ENCODE measurements at regions not wholly inside any gene's neighbourhood (a gene's known extent, or its start where the extent isn't known, plus 50 kb on each side); places are given as distances from the start of the nearest gene placed in this dataset.
"Not testable (repeated sequence)": the region's sequence is repeated elsewhere in the genome, so short reads cannot be mapped to it uniquely, and the experiment has no call there.

DNA sequence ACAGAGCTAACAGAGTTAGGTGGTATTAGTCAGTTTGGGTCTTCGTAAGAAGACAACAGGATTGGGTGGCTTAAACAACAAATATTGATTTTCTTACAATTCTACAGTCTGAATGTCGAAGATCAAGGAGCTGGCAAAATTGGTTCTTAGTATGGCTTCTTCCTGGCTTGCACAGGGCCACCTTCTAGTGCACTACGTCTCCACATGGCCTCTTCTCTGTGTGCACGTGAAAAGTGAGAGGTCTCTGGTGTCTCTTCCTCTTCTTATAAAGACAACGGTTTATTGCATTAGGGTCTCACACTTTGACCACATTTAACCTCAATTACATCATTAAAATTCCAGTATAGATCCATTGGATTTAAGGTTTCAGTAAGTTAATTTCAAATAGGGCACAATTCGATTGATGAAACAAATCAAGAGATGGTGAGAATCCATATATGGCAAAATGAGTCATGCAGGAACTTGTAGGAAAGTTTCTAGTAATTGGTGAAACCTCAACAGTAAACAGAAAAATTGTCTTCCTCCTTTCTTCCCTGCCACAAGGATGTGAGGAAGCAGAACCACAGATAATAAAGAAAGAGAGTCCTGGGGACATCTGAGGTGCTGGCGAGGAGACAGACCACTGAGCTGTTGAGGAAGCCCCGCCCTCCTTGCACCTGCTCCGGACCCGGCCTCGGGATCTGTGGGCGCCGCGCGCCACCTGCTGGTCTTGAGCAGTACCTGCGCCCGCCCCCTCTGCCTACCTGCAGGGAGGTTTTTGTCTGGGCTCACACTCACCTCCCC is 846.7 kb downstream of the TMEM121 start:
- TF ChIP-seq, protein P1, sequence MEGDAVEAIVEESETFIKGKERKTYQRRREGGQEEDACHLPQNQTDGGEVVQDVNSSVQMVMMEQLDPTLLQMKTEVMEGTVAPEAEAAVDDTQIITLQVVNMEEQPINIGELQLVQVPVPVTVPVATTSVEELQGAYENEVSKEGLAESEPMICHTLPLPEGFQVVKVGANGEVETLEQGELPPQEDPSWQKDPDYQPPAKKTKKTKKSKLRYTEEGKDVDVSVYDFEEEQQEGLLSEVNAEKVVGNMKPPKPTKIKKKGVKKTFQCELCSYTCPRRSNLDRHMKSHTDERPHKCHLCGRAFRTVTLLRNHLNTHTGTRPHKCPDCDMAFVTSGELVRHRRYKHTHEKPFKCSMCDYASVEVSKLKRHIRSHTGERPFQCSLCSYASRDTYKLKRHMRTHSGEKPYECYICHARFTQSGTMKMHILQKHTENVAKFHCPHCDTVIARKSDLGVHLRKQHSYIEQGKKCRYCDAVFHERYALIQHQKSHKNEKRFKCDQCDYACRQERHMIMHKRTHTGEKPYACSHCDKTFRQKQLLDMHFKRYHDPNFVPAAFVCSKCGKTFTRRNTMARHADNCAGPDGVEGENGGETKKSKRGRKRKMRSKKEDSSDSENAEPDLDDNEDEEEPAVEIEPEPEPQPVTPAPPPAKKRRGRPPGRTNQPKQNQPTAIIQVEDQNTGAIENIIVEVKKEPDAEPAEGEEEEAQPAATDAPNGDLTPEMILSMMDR (IDR thresholded peaks at IDR 0.05; ENCODE audit: extremely low read depth, missing control alignments) = peak; percentile 93
- DNase-seq (ENCODE audit: low spot score) = peak; percentile 83

DNA sequence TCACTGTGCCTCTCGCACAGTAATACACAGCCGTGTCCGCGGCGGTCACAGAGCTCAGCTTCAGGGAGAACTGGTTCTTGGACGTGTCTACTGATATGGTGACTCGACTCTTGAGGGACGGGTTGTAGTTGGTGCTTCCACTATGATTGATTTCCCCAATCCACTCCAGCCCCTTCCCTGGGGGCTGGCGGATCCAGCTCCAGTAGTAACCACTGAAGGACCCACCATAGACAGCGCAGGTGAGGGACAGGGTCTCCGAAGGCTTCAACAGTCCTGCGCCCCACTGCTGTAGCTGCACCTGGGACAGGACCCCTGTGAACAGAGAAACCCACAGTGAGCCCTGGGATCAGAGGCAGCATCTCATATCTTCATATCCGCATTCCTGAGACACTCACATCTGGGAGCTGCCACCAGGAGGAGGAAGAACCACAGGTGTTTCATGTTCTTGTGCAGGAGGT is 847.3 kb downstream of the TMEM121 start:
- not testable (repeated sequence) for DNase-seq (ENCODE audit: low spot score)

DNA sequence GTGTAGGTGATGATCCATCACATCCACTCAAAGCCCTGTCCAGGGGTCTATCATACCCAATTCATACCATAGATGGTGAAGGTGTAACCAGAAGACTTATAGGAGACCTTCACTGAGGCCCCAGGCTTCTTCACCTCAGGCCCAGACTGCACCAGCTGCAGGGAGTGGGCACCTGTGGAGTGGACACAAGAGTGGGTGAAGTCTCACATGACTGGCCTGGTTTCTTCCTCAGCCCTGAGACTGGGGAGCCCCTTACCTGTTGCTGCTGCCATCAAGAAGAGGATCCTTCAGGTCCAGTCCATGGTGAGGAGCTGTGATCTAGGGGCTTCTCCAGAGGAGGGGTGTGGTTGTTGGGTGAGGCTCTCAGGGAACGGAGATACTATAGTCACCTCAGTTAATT is 851.0 kb downstream of the TMEM121 start:
- TF ChIP-seq, protein P1 (IDR thresholded peaks at IDR 0.05; ENCODE audit: extremely low read depth, missing control alignments) = no peak
- DNase-seq (ENCODE audit: low spot score) = no peak

DNA sequence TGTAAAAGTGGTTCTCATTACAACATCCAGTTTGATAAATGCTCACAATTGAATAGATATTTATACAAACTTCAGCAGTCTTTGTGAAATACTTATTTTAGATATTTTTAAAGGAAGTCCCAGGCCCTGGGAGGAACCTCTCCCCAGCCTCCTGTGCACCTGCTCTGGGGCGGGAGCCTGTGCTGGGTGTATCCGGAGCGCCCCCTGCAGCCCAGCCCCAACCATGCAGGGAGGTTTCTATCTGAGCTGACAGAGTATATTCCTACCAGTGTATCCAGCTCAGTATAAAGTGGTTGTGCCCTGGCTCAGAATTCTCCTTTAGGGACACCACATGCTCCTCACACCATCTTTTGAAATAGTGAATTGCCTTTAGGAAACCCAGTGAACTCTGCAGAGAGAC is 851.8 kb downstream of the TMEM121 start:
- TF ChIP-seq, protein P1 (IDR thresholded peaks at IDR 0.05; ENCODE audit: extremely low read depth, missing control alignments) = peak; percentile 51
- peak; percentile 45 for DNase-seq (ENCODE audit: low spot score)

DNA sequence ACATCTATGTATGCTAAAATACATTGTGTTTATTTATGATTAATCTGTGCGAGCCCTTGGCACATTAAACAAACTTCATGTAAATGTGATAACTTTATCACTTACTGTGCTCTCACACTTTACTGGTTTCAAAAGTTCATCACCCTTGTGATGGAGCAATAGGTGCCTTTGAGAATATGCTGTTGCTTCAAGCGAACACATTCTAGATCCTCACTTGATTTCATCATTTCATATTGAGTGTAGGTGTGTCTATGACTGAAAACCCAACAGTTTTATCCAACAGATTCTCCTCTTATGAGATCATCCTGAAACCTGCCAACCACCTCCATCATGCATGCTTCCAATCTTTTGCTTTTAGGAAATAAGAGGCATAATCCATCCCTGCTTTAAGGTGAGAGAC is 854.4 kb downstream of the TMEM121 start:
- no peak for DNase-seq (ENCODE audit: low spot score)
- TF ChIP-seq, protein P1 (IDR thresholded peaks at IDR 0.05; ENCODE audit: extremely low read depth, missing control alignments) = no peak

DNA sequence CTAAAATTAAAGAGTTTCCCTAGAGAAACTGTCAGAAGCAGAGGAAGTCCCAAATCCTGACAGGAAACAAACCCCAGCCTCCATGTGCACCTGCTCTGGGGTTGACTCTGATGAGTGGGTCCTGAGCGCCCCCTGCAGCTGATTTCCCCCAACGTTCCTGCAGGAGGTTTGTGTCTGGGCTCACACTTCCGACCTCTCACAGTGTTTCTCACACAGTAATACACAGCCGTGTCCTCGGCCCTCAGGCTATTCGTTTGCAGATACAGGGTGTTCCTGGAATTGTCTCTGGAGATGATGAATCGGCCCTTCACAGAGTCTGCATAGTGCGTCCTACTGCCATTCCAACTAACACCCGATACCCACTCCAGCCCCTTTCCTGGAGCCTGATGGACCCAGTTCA is 862.8 kb downstream of the TMEM121 start:
- DNase-seq (ENCODE audit: low spot score) = not testable (repeated sequence)

DNA sequence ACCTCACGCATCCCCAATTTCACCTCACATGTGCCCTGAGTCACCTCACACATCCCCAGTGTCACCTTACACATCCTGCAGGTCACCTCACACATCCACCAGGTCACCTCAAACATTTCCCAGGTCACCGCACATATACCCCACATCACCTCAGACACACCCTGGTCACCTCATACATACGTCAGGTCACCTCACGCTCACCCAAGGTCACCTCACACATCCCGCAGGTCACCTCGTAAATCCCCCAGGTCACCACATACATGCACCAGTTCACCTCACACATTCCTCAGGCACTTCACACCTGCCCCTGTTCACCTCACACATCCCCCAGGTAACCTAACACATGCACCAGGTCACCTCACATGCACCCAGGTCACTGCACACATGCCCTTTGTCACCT is 864.0 kb downstream of the TMEM121 start:
- DNase-seq (ENCODE audit: low spot score) = no peak
- TF ChIP-seq, protein P1 (IDR thresholded peaks at IDR 0.05; ENCODE audit: extremely low read depth, missing control alignments) = no peak

DNA sequence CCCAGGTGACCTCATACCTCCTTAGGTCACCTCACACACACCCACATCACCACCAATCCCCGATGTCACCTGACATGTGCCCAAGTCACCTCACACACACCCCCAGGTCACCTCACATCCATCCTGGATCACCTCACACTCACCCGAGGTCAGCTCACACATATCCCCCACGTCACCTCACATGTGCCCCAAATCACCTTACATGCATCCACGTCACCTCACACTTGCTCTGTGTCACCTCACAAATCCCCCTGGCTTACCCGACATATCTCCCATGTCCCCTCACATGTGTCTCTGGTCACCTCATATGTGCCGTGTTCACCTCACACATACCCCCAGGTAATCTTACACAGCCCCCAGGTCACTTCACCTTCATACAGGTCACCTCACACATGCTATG is 864.6 kb downstream of the TMEM121 start:
- DNase-seq (ENCODE audit: low spot score) = no peak
- TF ChIP-seq, protein P1 (IDR thresholded peaks at IDR 0.05; ENCODE audit: extremely low read depth, missing control alignments) = no peak

All from GM20000 (cell line).